CD4-positive, alpha-beta T cell treated with Interferon alpha-2 for 1 hour (primary cell): ENCODE measurements at regions not wholly inside any gene's neighbourhood (a gene's known extent, or its start where the extent isn't known, plus 50 kb on each side); places are given as distances from the start of the nearest gene placed in this dataset.
"Not testable (repeated sequence)": the region's sequence is repeated elsewhere in the genome, so short reads cannot be mapped to it uniquely, and the experiment has no call there.

Source experiments
- DNase-seq, 2 donors: peaks; one replicate each; pipeline ENCODE4 v3.0.0-alpha.2; 2020 to 2022

DNA sequence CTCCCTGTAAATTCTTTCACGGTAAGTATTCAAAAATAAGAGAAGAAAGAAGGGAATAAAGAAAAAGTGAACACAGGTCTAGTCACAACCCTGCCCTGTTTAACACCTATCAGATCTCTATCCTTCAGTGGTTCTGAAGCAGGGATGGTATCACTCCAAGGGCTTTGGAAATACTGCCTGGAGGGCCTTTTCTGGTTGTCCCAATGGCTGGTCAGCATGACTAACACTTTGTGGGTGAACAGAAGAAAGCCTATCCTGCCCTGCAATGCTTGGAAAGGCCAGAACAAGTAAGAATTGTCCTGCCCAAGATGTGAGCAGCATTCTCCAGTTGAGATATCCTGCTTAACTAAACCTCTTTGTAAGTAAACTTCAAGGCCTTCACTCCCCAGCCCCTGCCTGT is 124.9 kb downstream of the TMEM167A start:
- no peak for DNase-seq

DNA sequence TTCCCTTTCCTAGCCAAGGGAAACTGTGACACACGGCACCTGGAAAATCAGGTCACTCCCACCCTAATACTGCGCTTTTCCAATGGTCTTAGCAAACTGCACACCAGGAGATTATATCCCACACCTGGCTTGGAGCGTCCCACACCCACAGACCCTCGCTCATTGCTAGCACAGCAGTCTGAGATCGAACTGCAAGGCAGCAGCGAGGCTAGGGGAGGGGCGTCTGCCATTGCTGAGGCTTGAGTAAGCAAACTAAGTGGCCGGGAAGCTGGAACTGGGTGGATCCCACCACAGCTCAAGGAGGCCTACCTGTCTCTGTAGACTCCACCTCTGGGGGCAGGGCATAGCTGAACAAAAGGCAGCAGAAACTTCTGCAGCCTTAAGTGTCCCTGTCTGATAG is 132.9 kb downstream of the TMEM167A start:
- DNase-seq = not testable (repeated sequence)

DNA sequence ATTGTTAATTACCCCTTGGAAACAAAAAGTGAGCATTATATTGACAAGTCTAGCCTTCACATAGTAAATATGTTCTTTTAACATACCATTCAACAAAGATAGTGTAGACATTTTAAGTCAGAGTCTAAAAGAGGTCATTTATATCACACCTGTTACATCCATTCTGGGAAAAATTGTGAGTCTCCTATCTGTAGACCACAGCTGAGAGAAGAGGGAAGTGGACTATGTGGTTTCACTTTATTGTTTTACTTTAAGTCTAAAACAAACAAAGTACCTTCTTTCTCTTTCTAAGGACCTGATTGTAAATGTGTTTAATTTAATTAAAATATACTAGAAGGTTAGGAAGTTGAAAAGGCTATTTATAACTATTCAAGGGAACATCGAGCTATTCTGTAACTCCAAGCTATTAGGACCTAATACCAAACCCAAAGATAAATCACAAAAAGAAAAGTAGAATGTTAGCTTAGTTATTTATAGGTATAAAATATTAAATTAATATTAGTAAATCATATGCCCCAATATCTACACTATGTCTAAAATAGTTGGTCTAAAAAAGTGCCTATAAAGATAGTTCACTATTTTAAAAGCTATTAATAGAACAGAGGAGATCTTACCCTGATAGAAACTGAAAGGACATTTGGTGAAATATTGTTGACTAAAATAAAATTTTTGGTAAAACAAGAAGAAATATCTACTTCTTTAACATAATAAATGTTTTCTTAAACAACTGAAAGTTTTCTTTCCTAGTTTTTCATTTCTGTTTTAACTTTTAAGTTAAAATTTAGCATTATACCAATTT is 134.9 kb downstream of the TMEM167A start:
- no peak for DNase-seq

DNA sequence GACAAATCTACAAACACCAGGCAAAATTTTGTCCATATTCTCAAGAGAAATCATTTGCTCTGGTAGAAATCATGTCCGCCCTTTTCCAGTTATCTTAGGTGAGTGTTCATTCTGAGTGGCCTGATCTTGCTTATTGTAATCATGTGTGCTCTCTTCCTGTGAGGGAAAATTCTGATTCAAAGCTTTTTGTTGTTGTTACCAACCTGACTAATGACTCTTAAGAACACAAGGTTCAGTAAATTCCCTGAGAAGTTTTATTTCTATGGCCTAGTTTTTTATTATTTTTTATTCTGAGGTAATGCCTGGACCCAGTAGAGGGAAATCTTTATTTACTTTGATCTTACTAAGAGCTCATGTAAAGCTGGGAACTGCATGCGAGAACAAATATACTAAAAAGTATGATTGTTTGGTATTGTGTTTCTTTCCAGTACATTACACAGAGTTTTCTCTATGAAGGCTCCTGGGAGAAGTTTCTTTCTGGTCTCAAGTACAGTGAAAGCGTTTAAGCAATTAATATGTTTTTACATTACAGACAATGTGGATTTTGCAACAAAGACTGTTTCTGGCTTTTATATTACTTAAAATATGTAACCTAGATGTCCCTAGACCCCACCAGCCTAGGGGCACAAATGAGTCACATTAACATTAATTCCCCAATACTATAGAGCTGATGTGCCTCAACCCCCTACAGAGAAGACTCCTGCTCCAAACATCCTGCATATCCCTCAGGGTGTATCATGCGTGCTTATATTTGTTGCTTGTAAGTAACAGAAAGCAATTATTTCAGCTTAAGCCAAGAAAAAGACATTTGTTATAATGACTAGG is 138.1 kb downstream of the TMEM167A start:
- no peak for DNase-seq

DNA sequence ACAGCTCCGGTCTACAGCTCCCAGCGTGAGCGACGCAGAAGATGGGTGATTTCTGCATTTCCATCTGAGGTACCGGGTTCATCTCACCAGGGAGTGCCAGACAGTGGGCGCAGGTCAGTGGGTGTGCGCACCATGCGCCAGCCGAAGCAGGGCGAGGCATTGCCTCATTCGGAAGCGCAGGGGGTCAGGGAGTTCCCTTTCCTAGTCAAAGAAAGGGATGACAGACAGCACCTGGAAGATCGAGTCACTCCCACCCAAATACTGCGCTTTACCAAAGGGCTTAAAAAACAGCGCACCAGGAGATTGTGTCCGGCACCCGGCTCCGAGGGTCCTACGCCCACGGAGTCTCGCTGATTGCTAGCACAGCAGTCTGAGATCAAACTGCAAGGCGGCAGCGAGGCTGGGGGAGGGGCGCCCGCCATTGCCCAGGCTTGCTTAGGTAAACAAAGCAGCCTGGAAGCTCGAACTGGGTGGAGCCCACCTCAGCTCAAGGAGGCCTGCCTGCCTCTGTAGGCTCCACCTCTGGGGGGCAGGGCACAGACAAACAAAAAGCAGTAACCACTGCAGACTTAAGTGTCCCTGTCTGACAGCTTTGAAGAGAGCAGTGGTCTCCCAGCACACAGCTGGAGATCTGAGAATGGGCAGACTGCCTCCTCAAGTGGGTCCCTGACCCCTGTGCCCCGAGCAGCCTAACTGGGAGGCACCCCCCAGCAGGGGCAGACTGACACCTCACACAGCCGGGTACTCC is 144.5 kb downstream of the TMEM167A start:
- not testable (repeated sequence) for DNase-seq

DNA sequence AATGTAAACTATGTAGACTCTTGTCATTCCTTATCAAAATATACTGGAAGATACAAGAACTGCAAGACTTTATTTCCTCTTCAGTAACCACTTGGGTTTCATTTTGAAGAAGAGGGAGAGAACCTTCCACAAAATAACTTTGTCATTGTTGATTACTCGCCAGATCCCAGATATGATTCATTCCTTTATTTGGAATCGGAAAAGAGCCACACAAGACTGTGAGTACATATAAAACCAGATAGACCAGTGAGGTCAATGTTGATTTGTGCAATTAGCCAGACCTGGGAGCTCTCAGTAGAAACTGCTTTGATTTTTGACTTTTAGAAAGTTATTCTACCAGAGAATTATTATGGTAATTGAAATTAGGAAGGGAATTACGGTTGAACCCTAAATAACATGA is 146.1 kb downstream of the TMEM167A start:
- no peak for DNase-seq

DNA sequence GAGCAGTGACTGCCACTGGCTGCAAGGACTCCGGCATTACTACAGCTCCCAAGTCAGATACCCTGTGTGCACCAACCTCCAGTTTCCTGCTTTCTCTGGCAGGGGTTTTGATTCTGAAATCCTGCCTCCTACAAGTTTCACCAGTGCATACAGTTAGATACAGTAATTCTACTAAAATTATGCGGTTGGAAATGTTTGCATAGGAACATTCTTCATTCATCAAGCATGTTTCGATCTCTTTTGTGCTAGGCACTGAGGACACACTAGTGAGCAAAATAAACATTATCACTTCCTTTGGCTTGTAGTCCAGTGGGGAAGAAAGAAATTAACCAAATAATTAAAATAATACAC is 152.2 kb downstream of the TMEM167A start:
- DNase-seq = no peak

DNA sequence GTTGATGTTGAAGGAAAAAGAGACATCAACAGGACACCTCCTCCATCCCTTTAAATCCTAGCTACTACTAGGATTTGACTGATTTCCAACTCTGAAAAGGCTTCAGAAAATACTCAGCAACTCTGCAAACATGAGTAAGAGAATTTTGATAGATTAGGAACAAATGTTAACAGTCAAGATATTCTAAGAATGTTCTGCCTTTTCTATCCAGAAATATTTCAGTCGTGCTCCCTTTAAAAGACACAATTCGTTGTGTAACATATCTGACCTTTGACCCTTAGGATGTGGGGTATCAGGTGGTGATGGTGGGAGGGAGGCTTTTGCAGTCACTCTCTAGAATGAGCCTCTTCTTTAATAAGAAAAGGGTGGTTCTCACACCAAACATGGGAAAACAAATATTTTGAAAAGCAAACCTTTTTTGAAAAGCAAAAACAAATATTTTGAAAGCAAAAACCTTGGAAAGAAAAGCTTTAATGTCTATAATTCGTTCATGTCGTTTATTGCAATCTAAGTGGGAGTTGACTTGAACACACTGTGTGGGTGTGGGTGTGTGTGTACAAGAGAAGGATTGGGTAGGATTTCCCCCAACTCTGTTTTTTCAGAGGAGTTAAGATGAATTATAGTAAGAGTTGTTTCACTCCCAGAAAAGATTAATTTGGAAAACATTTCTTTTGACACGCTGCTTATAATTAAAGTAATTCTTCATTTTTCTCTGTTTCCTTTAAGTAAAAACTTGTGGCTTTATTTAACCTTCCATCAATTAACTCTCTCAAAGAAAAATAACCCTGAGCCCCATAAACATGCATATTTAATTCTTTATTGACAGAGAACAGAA is 152.8 kb downstream of the TMEM167A start:
- DNase-seq = no peak

DNA sequence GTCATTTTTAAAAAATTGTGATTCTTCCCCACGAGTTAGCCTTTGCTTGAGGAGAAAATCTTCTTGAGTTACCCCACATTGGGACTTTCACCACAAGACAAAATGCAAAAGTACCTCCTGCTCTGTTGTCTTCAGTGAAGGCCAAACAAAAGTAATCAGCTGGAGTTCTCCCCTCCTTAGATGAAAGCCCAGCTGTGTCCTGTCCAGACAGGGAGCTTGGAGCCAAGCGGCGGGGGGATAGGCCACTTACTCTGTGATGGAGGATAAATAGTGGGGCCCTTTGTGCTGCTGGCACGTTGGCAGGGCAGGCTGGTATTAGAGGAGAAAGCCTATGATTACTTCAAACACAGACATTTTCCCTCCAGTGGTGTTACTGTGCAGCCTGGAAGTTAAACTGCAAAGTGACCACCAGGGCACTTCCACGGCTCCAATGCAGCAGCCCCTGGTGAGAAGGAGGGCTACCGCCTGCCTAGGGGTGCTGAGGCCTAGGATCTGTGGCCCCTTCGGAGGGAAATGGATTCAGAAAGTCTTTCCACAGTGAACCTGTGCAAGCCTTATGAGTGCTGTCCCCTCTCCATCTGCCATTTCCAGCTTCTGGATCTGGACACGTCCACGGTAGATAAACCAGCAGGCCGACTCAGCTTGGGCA is 155.0 kb downstream of the TMEM167A start:
- DNase-seq = no peak

DNA sequence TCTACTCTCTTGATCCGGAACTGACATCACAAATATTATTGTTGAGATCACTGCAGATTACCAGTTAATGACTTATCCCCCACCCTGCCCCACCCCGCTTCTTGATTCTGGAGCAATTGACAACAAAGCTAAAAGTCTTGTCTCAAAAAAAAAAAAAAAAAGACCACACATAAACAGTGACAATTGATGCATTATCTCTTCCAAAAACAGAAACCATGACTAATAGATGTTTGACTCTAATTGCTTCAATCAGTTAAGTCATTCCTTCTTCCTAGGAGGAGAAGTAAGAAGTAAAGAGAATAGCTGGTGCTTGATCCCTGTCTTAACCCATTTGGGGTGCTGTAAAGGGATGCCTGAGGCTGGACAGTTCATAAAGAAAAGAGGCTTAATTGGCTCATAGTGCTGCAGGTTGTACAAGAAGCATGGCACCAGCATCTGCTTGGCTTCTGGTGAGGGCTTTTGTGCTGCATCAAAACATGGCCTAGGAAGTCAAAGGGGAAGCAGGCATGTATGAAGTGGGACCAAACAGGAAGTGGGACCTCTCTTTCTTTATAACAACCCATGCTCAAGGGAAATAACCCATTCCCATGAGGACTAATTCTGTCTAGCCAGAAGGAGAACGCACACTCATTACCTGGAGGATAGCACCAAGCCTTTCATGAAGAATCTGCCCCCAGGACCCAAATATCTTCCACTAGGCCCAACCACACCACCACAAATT is 158.7 kb downstream of the TMEM167A start:
- DNase-seq = no peak

DNA sequence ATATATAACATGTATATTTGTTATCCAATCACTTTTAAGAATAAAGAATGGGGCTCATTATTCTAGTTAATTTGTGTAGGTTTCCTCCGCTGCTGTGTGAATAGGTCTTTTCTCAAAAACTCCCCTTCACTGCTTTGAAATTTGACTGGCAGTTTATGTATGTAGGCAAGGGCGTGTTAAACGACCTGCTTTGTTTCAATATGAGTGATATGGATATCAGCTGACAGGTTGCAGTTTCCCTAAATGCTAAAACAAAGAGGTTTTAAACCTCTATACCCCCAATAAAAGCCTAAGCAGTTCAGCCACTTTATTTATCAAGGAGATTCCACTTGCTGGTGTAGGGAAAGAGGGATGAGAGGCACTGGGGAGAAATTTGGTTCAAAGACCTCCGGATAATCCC is 159.6 kb downstream of the TMEM167A start:
- DNase-seq = no peak

DNA sequence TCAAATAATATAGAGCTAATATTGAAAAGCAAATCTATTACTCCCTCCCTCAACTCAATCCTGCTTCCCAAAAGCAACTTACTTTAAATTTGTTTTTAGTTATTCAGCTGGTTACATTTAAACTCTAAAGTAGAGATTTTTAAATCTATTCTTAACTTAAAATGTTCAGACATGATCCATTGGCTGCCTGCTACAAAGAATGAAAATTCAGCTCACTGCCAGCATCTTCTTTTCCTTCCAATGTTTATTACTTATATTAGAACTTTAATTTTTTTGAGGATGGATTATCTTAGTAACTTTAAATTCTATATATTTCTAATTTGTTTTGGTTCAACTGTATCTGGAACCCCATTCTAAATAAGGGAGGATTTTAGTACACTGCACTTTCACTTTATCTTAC is 163.2 kb downstream of the TMEM167A start:
- no peak for DNase-seq

DNA sequence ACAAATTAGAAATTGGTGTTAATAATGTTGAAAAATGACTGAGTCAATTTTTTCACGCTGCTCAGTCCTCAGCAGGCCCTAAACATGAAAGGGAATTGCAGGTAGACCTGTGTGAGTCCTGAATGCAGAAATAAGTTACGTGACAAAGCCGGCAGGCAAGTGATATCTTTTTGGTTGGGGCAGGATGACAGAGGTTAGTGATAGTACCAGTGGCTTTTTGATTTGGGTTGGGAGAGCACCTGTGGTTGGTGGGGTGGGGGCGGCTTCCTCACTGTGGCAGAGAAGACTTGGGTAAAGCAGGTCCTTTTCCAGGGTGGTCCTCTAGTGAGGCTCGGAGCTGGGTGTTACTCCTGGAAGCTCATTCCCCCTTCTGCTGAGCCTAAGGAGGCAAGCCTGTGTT is 164.7 kb downstream of the TMEM167A start:
- DNase-seq = no peak

DNA sequence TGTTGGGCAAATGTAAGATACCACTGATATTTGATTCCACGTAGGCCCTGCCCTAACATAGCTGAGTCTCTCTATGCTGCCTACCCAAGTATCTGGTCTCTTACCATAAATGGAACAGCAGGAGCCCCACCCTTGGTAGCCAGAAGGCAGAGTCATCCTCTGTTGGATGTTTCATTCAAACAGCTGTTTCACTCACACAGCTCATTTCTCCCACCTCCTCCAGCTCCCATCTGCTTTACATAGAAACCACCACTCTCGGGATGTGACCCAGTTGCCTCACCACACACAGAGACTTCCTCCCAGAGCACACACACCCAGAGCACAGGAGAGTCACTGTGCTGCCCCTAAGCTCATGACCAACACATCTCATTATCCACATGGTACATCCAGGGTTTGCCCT is 165.3 kb downstream of the TMEM167A start:
- no peak for DNase-seq

DNA sequence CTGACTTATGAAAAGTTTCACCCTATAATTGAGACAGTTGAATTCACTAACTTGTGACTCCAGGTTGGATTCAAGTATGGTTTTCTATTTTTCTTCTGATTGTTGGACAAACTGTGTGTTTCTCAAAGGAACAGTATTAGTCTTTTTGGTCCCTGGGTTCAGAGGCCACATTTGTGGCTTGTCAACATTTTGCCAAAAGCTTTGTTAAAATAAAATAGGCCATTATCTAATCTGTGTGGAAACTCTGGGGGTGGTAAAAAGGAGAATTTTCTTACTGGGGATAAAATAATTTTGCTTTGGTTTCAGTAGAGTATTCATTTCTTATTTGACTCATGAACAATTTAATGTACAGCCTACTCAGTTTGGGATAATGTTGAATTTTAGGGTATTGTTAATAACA is 166.3 kb downstream of the TMEM167A start:
- DNase-seq = no peak

DNA sequence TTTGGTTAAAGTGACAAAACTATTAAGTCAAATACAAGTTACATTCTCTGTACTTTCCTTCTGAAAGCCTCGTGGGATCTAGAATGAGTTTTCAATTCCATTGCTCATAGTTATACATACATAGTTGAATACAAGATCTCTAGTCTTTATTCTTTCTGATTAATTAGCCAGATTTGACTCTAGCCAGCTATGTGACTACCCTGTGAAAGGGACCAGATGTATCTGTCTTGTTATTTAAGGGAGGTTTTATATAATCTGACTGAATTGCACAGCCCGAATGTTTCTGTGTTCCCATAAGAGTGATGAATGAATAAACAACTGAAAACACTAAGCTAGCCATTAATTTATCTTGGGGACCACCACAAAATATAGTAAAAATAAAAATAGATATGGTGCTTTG is 166.7 kb downstream of the TMEM167A start:
- no peak for DNase-seq

DNA sequence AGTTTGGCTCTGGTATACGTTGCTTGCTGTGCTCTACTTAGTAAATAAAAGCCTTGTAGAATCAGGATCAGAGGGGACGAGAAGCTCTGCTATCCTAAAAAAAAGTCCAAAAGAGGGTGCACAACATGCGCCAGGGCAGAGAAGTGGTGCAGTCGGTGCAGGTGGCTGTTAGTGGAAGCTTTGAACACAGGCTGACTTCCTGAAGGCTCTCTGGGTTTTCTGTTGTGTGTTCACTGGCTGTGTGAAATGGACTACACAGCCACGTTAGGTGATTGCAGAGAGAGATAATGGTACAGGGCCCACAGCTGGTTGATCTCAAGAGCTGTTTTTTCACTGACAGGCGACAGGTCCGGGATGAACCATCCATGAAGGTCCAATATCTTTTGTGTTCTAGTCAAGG is 167.4 kb downstream of the TMEM167A start:
- DNase-seq = no peak

DNA sequence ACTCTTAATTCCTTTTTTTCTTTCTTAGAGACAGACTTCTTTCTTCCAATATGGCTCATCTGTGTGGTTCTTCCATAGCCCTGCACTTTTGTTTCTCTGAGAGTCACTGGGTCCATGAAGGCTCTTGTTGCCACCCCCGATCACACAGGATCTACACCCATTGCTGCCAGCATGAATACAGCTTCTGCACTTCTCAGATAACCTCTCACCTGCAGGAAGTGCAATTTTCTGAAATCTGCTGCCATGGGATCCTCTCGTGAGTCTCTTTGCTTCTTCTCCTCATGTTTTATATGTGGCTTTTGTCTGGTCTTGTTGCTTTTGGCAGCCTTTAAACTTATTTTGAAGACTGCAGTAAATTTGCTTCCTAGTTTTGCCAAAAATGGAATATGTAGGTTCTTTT is 171.2 kb downstream of the TMEM167A start:
- DNase-seq = no peak

DNA sequence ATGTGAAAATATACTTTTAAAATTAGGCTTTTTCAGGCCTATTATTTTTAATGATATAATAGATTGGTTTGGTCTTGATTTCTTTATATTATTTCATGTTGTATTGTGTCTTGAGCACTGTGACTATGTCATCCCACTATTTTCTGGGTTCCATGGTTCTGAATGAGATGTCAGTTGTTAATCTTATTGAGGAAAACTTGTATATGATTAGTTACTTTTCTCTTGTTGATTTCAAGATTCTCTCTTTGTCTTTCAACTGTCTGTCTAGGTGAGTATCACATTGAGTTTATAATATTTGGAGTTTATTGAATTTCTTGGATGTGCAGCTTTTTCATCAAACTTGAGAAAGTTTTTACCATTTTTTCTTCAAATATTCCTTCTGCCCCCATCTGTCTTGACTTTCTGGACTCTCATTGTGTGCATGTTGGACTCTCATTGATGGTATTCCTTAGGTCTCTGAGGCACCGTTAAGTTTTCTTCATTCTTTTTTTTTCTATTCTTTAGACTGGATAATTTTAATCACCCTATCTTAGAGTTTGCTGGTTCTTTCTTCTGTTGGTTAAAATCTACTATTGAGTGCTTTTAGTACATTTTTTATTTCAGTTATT is 175.8 kb downstream of the TMEM167A start:
- no peak for DNase-seq

DNA sequence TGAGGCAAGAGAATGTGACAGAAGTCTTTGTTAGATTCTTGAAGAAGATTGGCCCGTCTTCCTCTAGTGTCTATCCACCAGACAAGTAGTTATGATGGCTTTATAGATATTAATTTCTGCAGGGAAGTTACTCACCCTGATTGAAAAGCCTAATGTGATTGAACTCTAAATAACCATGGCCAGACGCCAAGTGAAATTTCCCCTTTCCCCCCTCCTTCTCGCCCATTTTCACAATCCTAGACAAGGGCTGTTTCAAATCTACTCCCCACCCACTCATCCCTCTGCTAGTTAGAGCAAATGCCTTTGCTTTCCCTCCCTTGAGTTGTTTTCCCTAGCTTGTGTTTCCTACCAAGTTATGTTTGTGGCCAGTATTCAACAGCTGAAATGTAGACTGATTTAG is 182.5 kb downstream of the TMEM167A start:
- no peak for DNase-seq

DNA sequence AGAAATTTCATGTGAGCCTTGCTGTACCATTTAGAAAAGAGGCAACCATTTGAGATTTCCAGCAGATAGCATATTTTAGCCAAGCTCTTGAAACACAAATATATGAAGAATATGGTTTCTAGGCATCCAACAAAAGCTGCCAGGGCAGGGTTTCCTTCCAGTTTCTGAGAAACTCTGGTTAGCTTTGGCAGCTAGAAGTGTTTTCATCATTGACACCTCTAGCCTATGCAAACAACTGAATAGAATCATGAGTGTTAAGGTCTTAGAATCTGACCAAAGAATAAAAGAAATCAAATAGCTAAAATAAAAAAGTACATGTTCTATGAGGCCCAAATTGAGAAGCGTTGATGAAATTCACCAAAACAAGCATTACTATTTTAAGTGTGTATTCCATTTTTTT is 188.1 kb downstream of the TMEM167A start:
- no peak for DNase-seq
